ENCODE measurements at regions not wholly inside any gene's neighbourhood (a gene's known extent, or its start where the extent isn't known, plus 50 kb on each side); places are given as distances from the start of the nearest gene placed in this dataset.

DNA sequence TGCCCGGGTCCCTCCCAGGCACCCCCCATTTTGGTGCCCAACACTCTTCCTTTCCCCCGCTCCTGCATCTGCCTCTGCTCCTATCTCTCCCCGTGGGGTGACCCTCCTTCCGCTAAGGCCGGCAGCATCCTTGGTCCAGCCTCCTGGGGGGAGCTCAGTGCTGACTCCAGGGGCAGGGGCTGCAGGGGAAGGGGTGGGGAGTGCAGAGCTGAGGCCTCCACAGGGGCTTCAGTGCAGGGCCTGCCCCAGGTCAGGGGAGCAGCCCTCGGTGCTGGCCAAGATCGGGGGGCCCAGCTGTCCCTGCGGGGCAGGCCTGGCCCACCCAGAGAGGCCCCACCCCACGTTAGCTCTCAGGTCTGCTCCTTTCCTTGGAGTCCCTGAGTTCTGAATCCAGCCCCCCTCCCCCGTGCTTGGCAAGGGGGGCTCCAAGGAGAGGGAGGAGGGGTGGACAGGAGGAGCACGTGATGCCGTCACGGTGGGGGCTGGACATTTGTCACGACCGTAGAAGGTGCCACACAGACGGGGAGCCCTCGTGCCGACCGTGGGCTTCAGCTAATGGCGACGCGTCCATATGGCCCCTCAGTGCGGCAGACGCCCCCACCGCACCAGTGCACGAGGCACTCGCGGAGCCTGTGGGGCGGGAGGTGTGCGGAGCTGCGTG lies 63.5 kb upstream of the ADRA2C start:
- TF ChIP-seq, protein P1, sequence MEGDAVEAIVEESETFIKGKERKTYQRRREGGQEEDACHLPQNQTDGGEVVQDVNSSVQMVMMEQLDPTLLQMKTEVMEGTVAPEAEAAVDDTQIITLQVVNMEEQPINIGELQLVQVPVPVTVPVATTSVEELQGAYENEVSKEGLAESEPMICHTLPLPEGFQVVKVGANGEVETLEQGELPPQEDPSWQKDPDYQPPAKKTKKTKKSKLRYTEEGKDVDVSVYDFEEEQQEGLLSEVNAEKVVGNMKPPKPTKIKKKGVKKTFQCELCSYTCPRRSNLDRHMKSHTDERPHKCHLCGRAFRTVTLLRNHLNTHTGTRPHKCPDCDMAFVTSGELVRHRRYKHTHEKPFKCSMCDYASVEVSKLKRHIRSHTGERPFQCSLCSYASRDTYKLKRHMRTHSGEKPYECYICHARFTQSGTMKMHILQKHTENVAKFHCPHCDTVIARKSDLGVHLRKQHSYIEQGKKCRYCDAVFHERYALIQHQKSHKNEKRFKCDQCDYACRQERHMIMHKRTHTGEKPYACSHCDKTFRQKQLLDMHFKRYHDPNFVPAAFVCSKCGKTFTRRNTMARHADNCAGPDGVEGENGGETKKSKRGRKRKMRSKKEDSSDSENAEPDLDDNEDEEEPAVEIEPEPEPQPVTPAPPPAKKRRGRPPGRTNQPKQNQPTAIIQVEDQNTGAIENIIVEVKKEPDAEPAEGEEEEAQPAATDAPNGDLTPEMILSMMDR (IDR thresholded peaks at IDR 0.05), result no peak
- no peak for TF ChIP-seq POLR2A (IDR thresholded peaks at IDR 0.05)

All from ovary (tissue), 3 donors.